A549 (cell line): ENCODE measurements at regions not wholly inside any gene's neighbourhood (a gene's known extent, or its start where the extent isn't known, plus 50 kb on each side); places are given as distances from the start of the nearest gene placed in this dataset.

Experiments used
- ATAC-seq, 2 experiments: fragments of 200-7000 bp in 1 of 2; fragments of >200 bp in 1 of 2; cut with Nextera tagmentation in 1 of 2; cut with Tn5 transposase in 1 of 2; 3 replicates each; pipeline versions ENCODE4 v1.8.0 to v1.9.1; 2018 to 2020; ENCODE audit warnings: mild to moderate bottlenecking in 1 of 2, moderate library complexity in 1 of 2
- CTCF ChIA-PET: fragments of 300-600 bp; sonication (Branson Sonifier 250); formaldehyde crosslinking; extraction: SDS; loops from one replicate; lab custom pipeline; 2021; ENCODE audit warnings: antibody characterized with exemption, inconsistent platforms; lab: Yijun Ruan, JAX
- POLR2A ChIA-PET: fragments of 350-600 bp; formaldehyde crosslinking; extraction: SDS; loops from one replicate; lab custom pipeline; 2021; ENCODE audit warnings: antibody characterized with exemption, inconsistent platforms; lab: Yijun Ruan, JAX
- DNase-seq, 2 experiments: peaks; one replicate each; pipeline versions ENCODE4 v3.0.0 to v3.0.0-alpha.2; 2011 to 2016; ENCODE audit warnings: low read depth in 1 of 2, low spot score in 1 of 2
- FAIRE-seq: peaks from 2 replicates; lab custom pipeline; 2011; peaks lifted over from hg19 to GRCh38; lab: Jason Lieb, UNC
- H3K27ac ChIP-seq, 2 experiments: fragments of >200 bp; sonication (Bioruptor Twin); formaldehyde crosslinking; 3 replicates each; pipeline ENCODE4 v1.5.1; 2016 to 2017
- H3K4me1 ChIP-seq: fragments of >200 bp; sonication (Bioruptor Twin); formaldehyde crosslinking; 3 replicates; pipeline ENCODE4 v1.6.1; 2016
- H3K4me2 ChIP-seq: fragments of >200 bp; sonication (Bioruptor Twin); formaldehyde crosslinking; 3 replicates; pipeline ENCODE4 v1.6.1; 2016
- H3K4me3 ChIP-seq: fragments of >200 bp; sonication (Bioruptor Twin); formaldehyde crosslinking; 3 replicates; pipeline ENCODE4 v1.5.1; 2016
- H3K9me3 ChIP-seq: fragments of >200 bp; sonication (Bioruptor Twin); formaldehyde crosslinking; 3 replicates; pipeline ENCODE4 v1.6.1; 2016
- BHLHE40 ChIP-seq: IDR thresholded peaks from 2 replicates; pipeline ENCODE4 v1.6.1; 2012; ENCODE audit warnings: low read depth, low read length, inconsistent platforms
- CBX2 ChIP-seq: fragments of 200-600 bp; sonication (generic); IDR thresholded peaks from 2 replicates; pipeline ENCODE4 v1.6.1; 2016; ENCODE audit warnings: low read depth, mild to moderate bottlenecking, borderline replicate concordance
- CBX8 ChIP-seq: fragments of 200-600 bp; sonication (generic); IDR thresholded peaks from 2 replicates; pipeline ENCODE4 v1.6.1; 2016
- CHD4 ChIP-seq: fragments of 200-600 bp; sonication (generic); IDR thresholded peaks from 2 replicates; pipeline ENCODE4 v1.6.1; 2016; ENCODE audit warnings: antibody characterized with exemption, mild to moderate bottlenecking, borderline replicate concordance
- E2F6 ChIP-seq: IDR thresholded peaks from 2 replicates; pipeline ENCODE4 v1.6.1; 2012; ENCODE audit warnings: low read depth, borderline replicate concordance
- EHF ChIP-seq: fragments of 250-450 bp; sonication (Bioruptor Pico); IDR thresholded peaks from 2 replicates; pipeline ENCODE4 v1.5.0; 2020; ENCODE audit warnings: mild to moderate bottlenecking
- EHMT2 ChIP-seq: fragments of 200-600 bp; sonication (generic); IDR thresholded peaks from 2 replicates; pipeline ENCODE4 v1.6.1; 2016; ENCODE audit warnings: antibody characterized with exemption, low read depth, mild to moderate bottlenecking, moderate library complexity
- FOSB ChIP-seq: fragments of 250-450 bp; sonication (Bioruptor Pico); IDR thresholded peaks from 2 replicates; pipeline ENCODE4 v1.5.0; 2020; ENCODE audit warnings: mild to moderate bottlenecking, moderate library complexity
- FOSL2 ChIP-seq, 2 experiments: fragments of 450-650 bp in 1 of 2; fragments of >200 bp in 1 of 2; sonication (Bioruptor Twin) in 1 of 2; formaldehyde crosslinking; IDR thresholded peaks; 2 replicates each; pipeline versions ENCODE4 v1.5.0 to v1.6.1; 2016 to 2020; ENCODE audit warnings: mild to moderate bottlenecking in 1 of 2, moderate library complexity in 1 of 2
- FOXS1 ChIP-seq: fragments of 250-450 bp; sonication (Bioruptor Pico); IDR thresholded peaks from 2 replicates; pipeline ENCODE4 v1.5.0; 2020; ENCODE audit warnings: mild to moderate bottlenecking, moderate library complexity
- HDAC2 ChIP-seq: fragments of 200-600 bp; sonication (generic); IDR thresholded peaks from 2 replicates; pipeline ENCODE4 v1.6.1; 2016
- HES2 ChIP-seq: fragments of >200 bp; sonication (Bioruptor Twin); formaldehyde crosslinking; IDR thresholded peaks from 2 replicates; pipeline ENCODE4 v1.6.1; 2016
- HEYL ChIP-seq: fragments of 250-450 bp; sonication (Bioruptor Pico); IDR thresholded peaks from 2 replicates; pipeline ENCODE4 v1.8.0; 2021; ENCODE audit warnings: mild to moderate bottlenecking, moderate library complexity
- HMGXB4 ChIP-seq: fragments of 250-450 bp; sonication (Bioruptor Pico); IDR thresholded peaks from 2 replicates; pipeline ENCODE4 v1.5.0; 2021; ENCODE audit warnings: mild to moderate bottlenecking, moderate library complexity, borderline replicate concordance
- HOXA7 ChIP-seq: fragments of 250-450 bp; sonication (Bioruptor Pico); IDR thresholded peaks from 2 replicates; pipeline ENCODE4 v1.5.0; 2020; ENCODE audit warnings: mild to moderate bottlenecking, moderate library complexity
- HOXB13 ChIP-seq: fragments of 250-450 bp; sonication (Bioruptor Pico); IDR thresholded peaks from 2 replicates; pipeline ENCODE4 v1.5.0; 2020; ENCODE audit warnings: low read depth, mild to moderate bottlenecking, moderate library complexity
- KDM5A ChIP-seq: fragments of 200-600 bp; sonication (generic); IDR thresholded peaks from 2 replicates; pipeline ENCODE4 v1.6.1; 2016; ENCODE audit warnings: antibody characterized with exemption, mild to moderate bottlenecking
- MAFK ChIP-seq: fragments of 450-650 bp; IDR thresholded peaks from 2 replicates; pipeline ENCODE4 v1.6.1; 2014; ENCODE audit not compliant: partially characterized antibody
- NFE2L2 ChIP-seq: fragments of 150-350 bp; conservative IDR thresholded peaks from 2 replicates; pipeline ENCODE4 v1.6.1; 2014; ENCODE audit warnings: low read length
- POLR2A ChIP-seq: IDR thresholded peaks from 2 replicates; pipeline ENCODE4 v1.6.1; 2012; ENCODE audit warnings: mild to moderate bottlenecking, low read length
- POLR2AphosphoS2 ChIP-seq: conservative IDR thresholded peaks from 2 replicates; pipeline ENCODE4 v1.6.1; 2012; ENCODE audit warnings: low read length, improper control_type of control experiment, inconsistent platforms
- RCOR1 ChIP-seq: fragments of 150-350 bp; IDR thresholded peaks from 2 replicates; pipeline ENCODE4 v1.6.1; 2014; ENCODE audit warnings: antibody characterized with exemption, low read length, low read depth
- RFX5 ChIP-seq: fragments of 450-650 bp; IDR thresholded peaks from 2 replicates; pipeline ENCODE4 v1.7.1; 2014; ENCODE audit warnings: antibody characterized with exemption, mild to moderate bottlenecking, moderate library complexity
- TFCP2L1 ChIP-seq: fragments of 250-450 bp; sonication (Bioruptor Pico); IDR thresholded peaks from 2 replicates; pipeline ENCODE4 v1.5.0; 2021; ENCODE audit warnings: mild to moderate bottlenecking
- USF2 ChIP-seq: fragments of 450-650 bp; IDR thresholded peaks from 2 replicates; pipeline ENCODE4 v1.6.1; 2014; ENCODE audit warnings: antibody characterized with exemption
- ZC3H11A ChIP-seq: fragments of 450-650 bp; IDR thresholded peaks from 2 replicates; pipeline ENCODE4 v1.6.1; 2014; ENCODE audit warnings: antibody characterized with exemption, mild to moderate bottlenecking
- WGBS: methylation state at CpG from one replicate; pipeline ENCODE4 v1.1.6; 2017; ENCODE audit errors: missing lambda C conversion rate; 5-methylcytosine and 5-hydroxymethylcytosine counted together

- ATAC-seq (no peak), FAIRE-seq (no peak), DNase-seq (no peak)
- 34% methylated on average over 9 of the region's 11 CpGs for WGBS
- Histone ChIP-seq H3K4me3 (no peak overlapping the region), H3K9me3 (no peaks in the 10 kb centered on the region), H3K27ac (no peak overlapping the region), H3K4me1 (no peaks in the 10 kb centered on the region), H3K4me2 (no peak overlapping the region)
- CTCF ChIA-PET, result interaction anchor here (0.8 kb wide), 1 partner anchor 8 kb away, joined by 4 read pairs; no protein-coding TSS in a partner anchor
- POLR2A ChIA-PET, result no interaction called here
- TF ChIP-seq CBX2 (no peak), BHLHE40 (no peak), KDM5A (no peak), HES2 (no peak)
Measured at GRCh38 chr22:49487950-49488349, 339.7 kb downstream of the BRD1 start.

GRCh38 chr22:49486225-49486624, 341.4 kb downstream of the BRD1 start:
- H3K4me3 ChIP-seq, result no peak overlapping the region
- FAIRE-seq, result no peak
- ATAC-seq, result no peak
- H3K27ac ChIP-seq, result no peak overlapping the region
- ChIA-PET POLR2A (no interaction called here), CTCF (interaction anchor here (0.6 kb wide), 1 partner anchor 15 kb away, joined by 3 read pairs; no protein-coding TSS in a partner anchor)
- H3K9me3 ChIP-seq, result no peaks in the 10 kb centered on the region
- H3K4me2 ChIP-seq, result no peak overlapping the region
- 55% methylated on average over 5 of the region's 7 CpGs for WGBS
- TF ChIP-seq FOSL2 (IDR thresholded peaks at IDR 0.05) (no peak), FOSL2 (CRISPR knock-in tag; IDR thresholded peaks at IDR 0.05) (no peak), HEYL (no peak)
- no peaks in the 10 kb centered on the region for H3K4me1 ChIP-seq
- no peak for DNase-seq

- Histone ChIP-seq H3K9me3 (no peaks in the 10 kb centered on the region), H3K4me3 (no peak overlapping the region), H3K4me2 (no peak overlapping the region), H3K4me1 (no peaks in the 10 kb centered on the region), H3K27ac (no peak overlapping the region)
- no peak for FAIRE-seq
- POLR2A ChIA-PET, result no interaction called here
- no peak for ATAC-seq
- 50% methylated on average over 6 of the region's 6 CpGs for WGBS
- no peak for TF ChIP-seq RFX5
- no peak for TF ChIP-seq POLR2AphosphoS2
- no peak for TF ChIP-seq HOXA7 (CRISPR knock-in tag)
- TF ChIP-seq KDM5A, result no peak
- TF ChIP-seq MAFK, result no peak
- no peak for TF ChIP-seq FOXS1
- no peak for TF ChIP-seq EHMT2
- TF ChIP-seq CHD4, result no peak
- TF ChIP-seq TFCP2L1 (CRISPR knock-in tag), result no peak
- no peak for TF ChIP-seq USF2
- no peak for TF ChIP-seq HOXB13 (CRISPR knock-in tag)
- no peak for TF ChIP-seq FOSB (CRISPR knock-in tag)
- TF ChIP-seq HDAC2, result no peak
- TF ChIP-seq, all 56 proteins: peak for 0
- CTCF ChIA-PET, result no interaction called here
- no peak for DNase-seq
Measured at GRCh38 chr22:49483946-49484345, 343.7 kb downstream of the BRD1 start.

GRCh38 chr22:49483281-49483870, 344.3 kb downstream of the BRD1 start:
- H3K9me3 ChIP-seq, result no peaks in the 10 kb centered on the region
- no peak for TF ChIP-seq POLR2A
- TF ChIP-seq EHF (CRISPR knock-in tag), result no peak
- no peak for TF ChIP-seq RCOR1
- TF ChIP-seq ZC3H11A, result no peak
- TF ChIP-seq NFE2L2, result no peak
- TF ChIP-seq USF2, result no peak
- no peak for TF ChIP-seq E2F6
- TF ChIP-seq HMGXB4 (CRISPR knock-in tag), result no peak
- no peak for TF ChIP-seq CBX8
- TF ChIP-seq, all 56 proteins: peak for 0
- ATAC-seq, result no peak
- 84% methylated on average over 11 of the region's 17 CpGs for WGBS
- CTCF ChIA-PET, result no interaction called here
- POLR2A ChIA-PET, result no interaction called here
- Histone ChIP-seq H3K4me2 (no peak overlapping the region), H3K4me3 (no peak overlapping the region), H3K27ac (no peak overlapping the region), H3K4me1 (no peaks in the 10 kb centered on the region)
- no peak for DNase-seq
- FAIRE-seq, result no peak
